Gastroesophageal sphincter (tissue), 4 donors: ENCODE measurements at regions not wholly inside any gene's neighbourhood (a gene's known extent, or its start where the extent isn't known, plus 50 kb on each side); places are given as distances from the start of the nearest gene placed in this dataset.

Source experiments
- ATAC-seq: fragments of 150-250 bp; one replicate; pipeline ENCODE4 v1.9.1; 2016; ENCODE audit warnings: mild to moderate bottlenecking, moderate library complexity
- H3K27ac ChIP-seq, 4 donors: fragments of 200-600 bp; sonication (generic) in 3 of 4; 1 replicate in 3 of 4; 2 replicates in 1 of 4; pipeline ENCODE4 v1.5.1; 2016 to 2019
- H3K27me3 ChIP-seq: fragments of 200-600 bp; sonication (generic); one replicate; pipeline ENCODE4 v1.5.1; 2019
- H3K36me3 ChIP-seq, 2 donors: fragments of 200-600 bp; sonication (generic); one replicate each; pipeline ENCODE4 v1.5.1; 2019; ENCODE audit warnings: control low read depth in 1 of 2
- H3K4me1 ChIP-seq, 3 donors: fragments of 200-600 bp; sonication (generic); 1 replicate in 2 of 3; 2 replicates in 1 of 3; pipeline ENCODE4 v1.5.1; 2016 to 2019; ENCODE audit warnings: control low read depth in 2 of 3
- H3K4me3 ChIP-seq, 2 donors: fragments of 200-600 bp; sonication (generic); one replicate each; pipeline ENCODE4 v1.5.1; 2019; ENCODE audit warnings: mild to moderate bottlenecking in 1 of 2, moderate library complexity in 1 of 2
- H3K9me3 ChIP-seq, 3 donors: fragments of 200-600 bp; sonication (generic); one replicate each; pipeline ENCODE4 v1.5.1; 2017 to 2019; ENCODE audit warnings: control low read depth in 2 of 3
- EP300 ChIP-seq: sonication (generic); formaldehyde crosslinking; IDR thresholded peaks from one replicate; pipeline ENCODE4 v1.6.1; 2017; ENCODE audit warnings: antibody characterized with exemption, mild to moderate bottlenecking
- POLR2A ChIP-seq, 2 donors: fragments of 450-650 bp; IDR thresholded peaks; one replicate each; pipeline ENCODE4 v1.6.1; 2017; ENCODE audit warnings: antibody characterized with exemption in 2 of 2, mild to moderate bottlenecking in 2 of 2, moderate library complexity in 1 of 2
- POLR2AphosphoS5 ChIP-seq: sonication (generic); formaldehyde crosslinking; IDR thresholded peaks from one replicate; pipeline ENCODE4 v1.6.1; 2017; ENCODE audit warnings: antibody characterized with exemption
- WGBS, 2 donors: methylation state at CpG; one replicate each; pipeline ENCODE4 v1.1.5; 2018; ENCODE audit warnings: low coverage in 1 of 2; 5-methylcytosine and 5-hydroxymethylcytosine counted together
- TF ChIP-seq, protein P1 (sequence below), 4 experiments: fragments of 200-600 bp in 2 of 4; fragments of 450-650 bp in 2 of 4; sonication (generic) in 1 of 4; IDR thresholded peaks; one replicate each; pipeline ENCODE4 v1.5.1; 2017 to 2019; ENCODE audit warnings: antibody characterized with exemption in 4 of 4, mild to moderate bottlenecking in 2 of 4, moderate library complexity in 2 of 4

DNA sequence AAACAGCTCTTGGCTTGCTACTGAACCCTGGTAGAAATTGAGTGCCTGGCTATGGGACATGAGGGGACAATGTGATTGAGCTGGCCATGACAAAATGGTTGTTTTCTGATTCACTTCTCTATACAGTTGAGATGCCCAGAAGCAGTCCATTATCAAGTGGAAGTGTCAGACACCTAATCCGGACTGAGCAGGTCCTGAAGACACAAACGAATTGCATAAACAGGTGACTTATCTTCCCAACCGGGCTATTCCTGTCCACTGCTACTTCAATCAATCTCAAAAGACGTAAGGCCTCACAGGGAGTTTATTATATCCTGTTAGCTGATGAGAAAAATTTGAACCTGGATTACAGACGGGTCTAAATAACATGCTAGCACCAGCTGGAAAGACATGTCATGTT, 105.5 kb upstream of the WAC start:
- H3K9me3 ChIP-seq = no peaks in the 10 kb centered on the region
- no peak overlapping the region for H3K4me3 ChIP-seq
- peaks cover 0 to 2% (median 0%) of the 10 kb centered on the region in 3 donors for H3K4me1 ChIP-seq
- ATAC-seq = no peak
- 59 to 80% methylated on average over 4 to 5 of the region's 5 CpGs for WGBS, 2 donors
- no peaks in the 10 kb centered on the region for H3K36me3 ChIP-seq
- no peak overlapping the region for H3K27ac ChIP-seq
- TF ChIP-seq POLR2AphosphoS5 (no peak), POLR2A (IDR thresholded peaks at IDR 0.05) (no peak), EP300 (no peak)
- TF ChIP-seq, protein P1, sequence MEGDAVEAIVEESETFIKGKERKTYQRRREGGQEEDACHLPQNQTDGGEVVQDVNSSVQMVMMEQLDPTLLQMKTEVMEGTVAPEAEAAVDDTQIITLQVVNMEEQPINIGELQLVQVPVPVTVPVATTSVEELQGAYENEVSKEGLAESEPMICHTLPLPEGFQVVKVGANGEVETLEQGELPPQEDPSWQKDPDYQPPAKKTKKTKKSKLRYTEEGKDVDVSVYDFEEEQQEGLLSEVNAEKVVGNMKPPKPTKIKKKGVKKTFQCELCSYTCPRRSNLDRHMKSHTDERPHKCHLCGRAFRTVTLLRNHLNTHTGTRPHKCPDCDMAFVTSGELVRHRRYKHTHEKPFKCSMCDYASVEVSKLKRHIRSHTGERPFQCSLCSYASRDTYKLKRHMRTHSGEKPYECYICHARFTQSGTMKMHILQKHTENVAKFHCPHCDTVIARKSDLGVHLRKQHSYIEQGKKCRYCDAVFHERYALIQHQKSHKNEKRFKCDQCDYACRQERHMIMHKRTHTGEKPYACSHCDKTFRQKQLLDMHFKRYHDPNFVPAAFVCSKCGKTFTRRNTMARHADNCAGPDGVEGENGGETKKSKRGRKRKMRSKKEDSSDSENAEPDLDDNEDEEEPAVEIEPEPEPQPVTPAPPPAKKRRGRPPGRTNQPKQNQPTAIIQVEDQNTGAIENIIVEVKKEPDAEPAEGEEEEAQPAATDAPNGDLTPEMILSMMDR (IDR thresholded peaks at IDR 0.05) = no peak
- H3K27me3 ChIP-seq = no peaks in the 10 kb centered on the region

DNA sequence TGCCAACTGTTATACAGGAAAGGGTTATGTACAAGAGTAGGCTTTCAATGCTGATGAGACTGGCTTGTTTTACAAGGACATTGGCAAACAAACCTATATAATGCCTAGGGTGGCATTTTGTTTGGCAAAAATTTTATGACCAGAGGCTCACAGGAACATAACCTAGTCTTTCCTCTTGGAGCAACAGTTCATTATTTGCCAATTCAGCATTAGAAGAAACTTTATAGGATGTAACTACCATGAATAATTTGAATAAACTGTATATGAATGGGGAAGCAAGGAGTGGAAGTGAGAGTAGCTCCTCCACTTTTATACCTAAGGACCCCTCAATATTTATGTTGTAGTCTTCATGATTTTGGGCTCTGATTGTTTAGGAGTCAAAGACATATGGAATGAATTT, 103.9 kb upstream of the WAC start:
- no peak for TF ChIP-seq EP300
- TF ChIP-seq POLR2A (IDR thresholded peaks at IDR 0.05) = no peak
- no peak for TF ChIP-seq POLR2AphosphoS5
- TF ChIP-seq, protein P1 (IDR thresholded peaks at IDR 0.05) = no peak
- no peak for ATAC-seq

DNA sequence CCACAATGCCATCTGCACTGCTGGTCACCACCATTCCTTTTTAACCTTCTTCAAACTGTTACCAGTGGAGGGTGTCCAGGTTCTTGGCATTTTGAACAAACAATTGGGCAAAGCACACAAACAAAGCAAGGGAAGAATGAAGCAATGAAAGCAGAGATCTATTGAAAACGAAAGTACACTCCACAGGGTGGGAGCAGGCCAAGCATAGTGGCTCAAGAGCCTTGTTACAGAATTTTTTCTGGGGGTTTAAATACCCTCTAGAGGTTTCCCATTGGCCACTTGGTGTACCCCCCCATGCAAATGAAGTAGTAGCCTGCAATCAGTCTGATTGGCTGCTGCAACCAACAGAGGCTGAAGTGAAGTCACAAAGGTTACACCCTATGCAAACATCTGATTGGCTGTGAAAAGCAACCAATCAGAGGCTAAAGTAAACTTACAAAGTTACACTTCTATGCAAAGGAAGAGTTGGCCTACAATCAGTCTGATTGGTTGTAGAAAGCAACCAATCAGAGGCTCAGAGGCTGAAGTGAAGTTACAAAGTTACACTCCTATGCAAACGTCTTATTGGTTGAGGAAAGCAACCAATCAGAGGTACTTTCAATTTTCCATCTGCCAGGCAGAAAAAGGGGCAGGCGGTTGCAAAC, 103.2 kb upstream of the WAC start:
- H3K4me3 ChIP-seq = no peak overlapping the region
- no peaks in the 10 kb centered on the region for H3K36me3 ChIP-seq
- no peak overlapping the region for H3K27ac ChIP-seq
- H3K9me3 ChIP-seq = no peaks in the 10 kb centered on the region
- no peaks in the 10 kb centered on the region for H3K27me3 ChIP-seq
- peaks cover 0 to 4% (median 0%) of the 10 kb centered on the region in 3 donors for H3K4me1 ChIP-seq
- no peak for ATAC-seq
- 59 to 67% methylated on average over 3 of the region's 3 CpGs for WGBS, 2 donors
- TF ChIP-seq, protein P1 (IDR thresholded peaks at IDR 0.05) = no peak
- TF ChIP-seq POLR2AphosphoS5 = no peak
- TF ChIP-seq EP300 = no peak
- no peak for TF ChIP-seq POLR2A (IDR thresholded peaks at IDR 0.05)

More for the DNA sequence above, 103.9 kb upstream of the WAC start:
- Histone ChIP-seq H3K27ac (no peak overlapping the region), H3K27me3 (no peaks in the 10 kb centered on the region), H3K4me1 (peaks cover 0 to 4% (median 0%) of the 10 kb centered on the region in 3 donors), H3K9me3 (no peaks in the 10 kb centered on the region), H3K36me3 (no peaks in the 10 kb centered on the region), H3K4me3 (no peak overlapping the region)

DNA sequence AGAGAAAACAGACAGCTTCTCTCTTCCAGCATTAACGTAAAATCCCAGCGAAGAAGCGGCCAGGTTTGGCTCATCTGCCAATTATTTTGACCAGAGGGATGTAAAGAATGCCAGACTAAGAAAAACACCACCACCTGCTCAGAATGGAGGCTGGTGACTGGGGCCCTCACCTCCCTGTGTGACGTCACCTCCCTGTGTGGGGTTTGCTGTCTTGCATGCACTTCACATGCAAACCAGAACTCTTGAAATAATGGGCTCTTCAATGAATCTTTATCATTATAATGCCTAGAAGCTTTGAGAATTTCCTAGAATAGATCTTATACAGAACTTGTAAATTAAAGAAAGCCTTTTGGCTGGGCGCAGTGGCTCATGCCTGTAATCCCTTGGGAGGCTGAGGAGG, 101.8 kb upstream of the WAC start:
- Histone ChIP-seq H3K9me3 (no peaks in the 10 kb centered on the region), H3K4me1 (peaks cover 0 to 4% (median 0%) of the 10 kb centered on the region in 3 donors), H3K4me3 (no peak overlapping the region), H3K36me3 (no peaks in the 10 kb centered on the region), H3K27me3 (no peaks in the 10 kb centered on the region), H3K27ac (no peak overlapping the region)
- ATAC-seq = no peak
- WGBS, 2 donors = 58 to 76% methylated on average over 3 to 5 of the region's 5 CpGs
- TF ChIP-seq EP300 (no peak), POLR2AphosphoS5 (no peak), POLR2A (IDR thresholded peaks at IDR 0.05) (no peak)
- TF ChIP-seq, protein P1 (IDR thresholded peaks at IDR 0.05) = no peak

DNA sequence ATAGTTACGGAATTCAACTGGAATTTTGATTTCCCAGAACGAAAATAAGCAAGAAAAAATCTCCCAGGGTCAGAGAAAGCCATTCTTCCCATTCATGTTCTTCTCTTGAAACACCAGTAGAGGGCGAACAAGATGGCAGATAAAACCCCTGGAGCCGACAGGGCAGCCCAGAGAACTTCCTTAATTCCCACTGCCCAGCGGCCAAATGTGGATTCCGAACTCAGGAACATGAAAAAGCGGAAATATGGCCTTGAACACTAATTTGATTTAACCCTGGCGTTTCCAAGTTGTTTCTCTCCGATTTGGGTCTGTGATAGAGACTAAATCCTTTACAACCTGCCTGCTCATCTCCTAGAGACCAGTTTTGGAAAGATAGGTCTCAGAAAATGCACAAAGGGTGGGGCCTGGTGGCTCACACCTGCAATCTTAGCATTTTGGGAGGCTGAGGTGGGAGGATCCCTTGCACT, 100.7 kb upstream of the WAC start:
- peaks cover 0 to 4% (median 0%) of the 10 kb centered on the region in 3 donors for H3K4me1 ChIP-seq
- no peaks in the 10 kb centered on the region for H3K36me3 ChIP-seq
- no peak overlapping the region for H3K4me3 ChIP-seq
- no peak overlapping the region for H3K27ac ChIP-seq
- TF ChIP-seq POLR2A (IDR thresholded peaks at IDR 0.05) (no peak), EP300 (no peak), POLR2AphosphoS5 (no peak)
- TF ChIP-seq, protein P1 (IDR thresholded peaks at IDR 0.05) = peak; percentile 57 to 78 (median 68)
- peaks cover 5% of the 10 kb centered on the region for H3K27me3 ChIP-seq
- 0 to 2% methylated on average over 8 to 9 of the region's 9 CpGs for WGBS, 2 donors
- no peaks in the 10 kb centered on the region for H3K9me3 ChIP-seq
- ATAC-seq = peak; percentile 69
